ENCODE measurements at regions not wholly inside any gene's neighbourhood (a gene's known extent, or its start where the extent isn't known, plus 50 kb on each side); places are given as distances from the start of the nearest gene placed in this dataset.

- Histone ChIP-seq H3K9me3 (no peaks in the 10 kb centered on the region), H3K4me3 (no peak overlapping the region), H3K4me1 (peaks cover 7 to 24% (median 13%) of the 10 kb centered on the region in 4 donors), H3K27me3 (no peaks in the 10 kb centered on the region), H3K27ac (no peak overlapping the region), H3K36me3 (no peaks in the 10 kb centered on the region)
- ATAC-seq (ENCODE audit: low FRiP score in 2 of 2) (no peak), DNase-seq (no peak)
- 92 to 100% methylated on average over 4 of the region's 4 CpGs for WGBS, 2 donors
- TF ChIP-seq EP300 (IDR thresholded peaks at IDR 0.05) (no peak), POLR2A (IDR thresholded peaks at IDR 0.05) (no peak), POLR2AphosphoS5 (IDR thresholded peaks at IDR 0.05) (no peak), CTCF (IDR thresholded peaks at IDR 0.05) (no peak)
These were observed 168.9 kb downstream of the ERCC6L2 start for GRCh38 chr9:96044401-96044800.

DNA sequence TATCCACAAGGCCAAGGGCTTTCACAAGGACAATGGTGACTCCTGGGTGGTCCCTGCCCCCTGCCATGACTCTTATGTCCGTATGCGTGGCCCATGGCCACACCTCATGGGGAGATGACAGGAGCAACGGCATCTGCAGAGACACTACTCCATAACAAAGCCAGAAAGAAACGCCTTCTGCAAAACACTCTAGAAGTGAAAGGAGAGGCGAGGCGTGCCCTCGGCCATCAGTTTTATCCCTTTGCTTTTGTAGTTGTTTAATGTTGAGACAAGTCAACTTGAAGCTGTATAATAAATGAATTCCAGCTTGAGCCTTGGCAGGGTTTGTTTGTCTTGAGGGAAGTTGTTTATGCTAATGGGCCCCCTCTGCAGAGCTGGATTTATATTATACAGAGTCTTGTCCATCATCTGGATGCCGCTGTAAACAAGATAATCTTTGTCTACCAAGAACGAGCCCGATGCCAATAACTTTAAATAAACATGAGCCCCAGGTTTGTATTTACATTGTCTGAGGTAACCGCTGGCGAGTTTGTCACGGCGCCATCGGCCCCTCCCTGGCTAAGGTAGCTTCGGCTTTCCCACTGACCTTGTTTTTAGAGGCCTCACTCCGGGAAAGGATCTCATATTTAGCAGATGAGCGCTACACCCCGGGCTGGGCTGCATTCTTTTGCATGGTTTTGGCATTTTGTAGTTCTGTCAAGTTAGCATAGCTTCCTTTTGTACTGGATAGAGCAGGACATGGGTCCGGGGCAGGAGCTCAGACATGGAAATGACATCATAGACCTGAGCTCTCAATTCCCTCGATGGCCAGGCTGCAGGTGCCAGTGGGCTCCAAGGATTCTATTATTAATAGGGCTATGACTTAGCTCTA lies 165.3 kb downstream of the ERCC6L2 start:
- Histone ChIP-seq H3K4me1 (peaks cover 4 to 15% (median 9%) of the 10 kb centered on the region in 4 donors), H3K27me3 (no peaks in the 10 kb centered on the region), H3K9me3 (peaks cover 0 to 9% (median 2%) of the 10 kb centered on the region in 4 donors), H3K4me3 (no peak overlapping the region), H3K36me3 (no peaks in the 10 kb centered on the region), H3K27ac (no peak overlapping the region)
- no peak for DNase-seq
- no peak for ATAC-seq (ENCODE audit: low FRiP score in 2 of 2)
- TF ChIP-seq EP300 (IDR thresholded peaks at IDR 0.05) (no peak), POLR2AphosphoS5 (IDR thresholded peaks at IDR 0.05) (no peak), CTCF (IDR thresholded peaks at IDR 0.05) (no peak)
- 44 to 49% methylated on average over 21 of the region's 21 CpGs for WGBS, 2 donors

- 90 to 98% methylated on average over 4 to 6 of the region's 6 CpGs for WGBS, 2 donors
These were observed 163.4 kb downstream of the ERCC6L2 start for GRCh38 chr9:96038914-96039313.

DNA sequence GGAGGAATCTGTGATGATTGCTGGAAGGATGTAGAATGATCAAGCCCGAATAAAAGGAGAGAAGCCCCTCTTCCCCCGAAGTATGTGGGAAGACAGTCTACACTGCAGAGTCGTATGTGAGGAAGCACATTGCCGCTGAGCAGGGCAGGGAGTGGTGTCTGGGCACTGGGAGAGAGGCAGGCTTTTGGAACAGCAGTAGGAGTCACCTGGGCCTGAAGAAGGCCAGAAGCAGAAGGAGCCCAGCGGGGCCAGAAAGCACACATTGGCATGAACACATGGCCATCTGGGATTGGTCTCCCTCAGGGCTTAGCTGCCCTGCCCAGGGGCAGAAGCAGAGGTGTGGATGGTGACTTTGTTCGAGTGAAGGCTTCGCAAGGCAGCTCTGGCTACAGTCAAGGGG lies 162.8 kb downstream of the ERCC6L2 start:
- Histone ChIP-seq H3K27ac (no peak overlapping the region), H3K27me3 (no peaks in the 10 kb centered on the region), H3K4me3 (no peak overlapping the region), H3K9me3 (peaks cover 0 to 9% (median 2%) of the 10 kb centered on the region in 4 donors), H3K4me1 (peaks cover 4 to 15% (median 9%) of the 10 kb centered on the region in 4 donors), H3K36me3 (no peaks in the 10 kb centered on the region)
- no peak for ATAC-seq (ENCODE audit: low FRiP score in 2 of 2)
- DNase-seq, result no peak
- TF ChIP-seq EP300 (IDR thresholded peaks at IDR 0.05), result no peak
- no peak for TF ChIP-seq POLR2A (IDR thresholded peaks at IDR 0.05)
- TF ChIP-seq POLR2AphosphoS5 (IDR thresholded peaks at IDR 0.05), result no peak
- no peak for TF ChIP-seq CTCF (IDR thresholded peaks at IDR 0.05)
- WGBS, 2 donors, result 95% methylated on average over 7 of the region's 7 CpGs

More at GRCh38 chr9:96038914-96039313, 163.4 kb downstream of the ERCC6L2 start:
- Histone ChIP-seq H3K36me3 (no peaks in the 10 kb centered on the region), H3K4me1 (peaks cover 4 to 15% (median 9%) of the 10 kb centered on the region in 4 donors), H3K4me3 (no peak overlapping the region), H3K27me3 (no peaks in the 10 kb centered on the region), H3K27ac (no peak overlapping the region), H3K9me3 (peaks cover 0 to 9% (median 2%) of the 10 kb centered on the region in 4 donors)
- TF ChIP-seq POLR2A (IDR thresholded peaks at IDR 0.05), result no peak
- TF ChIP-seq EP300 (IDR thresholded peaks at IDR 0.05), result no peak
- no peak for TF ChIP-seq POLR2AphosphoS5 (IDR thresholded peaks at IDR 0.05)
- TF ChIP-seq CTCF (IDR thresholded peaks at IDR 0.05), result no peak
- ATAC-seq (ENCODE audit: low FRiP score in 2 of 2), result no peak
- no peak for DNase-seq
